Endothelial cell of umbilical vein (primary cell): ENCODE measurements at regions not wholly inside any gene's neighbourhood (a gene's known extent, or its start where the extent isn't known, plus 50 kb on each side); places are given as distances from the start of the nearest gene placed in this dataset.

Source experiments
- BruUV-seq: library from RNA; stranded (reverse); fragments of 400-500 nt; replicated peaks from 2 replicates; lab custom pipeline; 2021; lab: Mats Ljungman, UMichigan
- CTCF ChIA-PET: fragments of 300-600, 350-600 bp; sonication (Branson Sonifier 250); formaldehyde crosslinking; loops from one replicate; lab custom pipeline; 2021; ENCODE audit warnings: antibody characterized with exemption, inconsistent platforms; lab: Charles Lee
- POLR2A ChIA-PET: fragments of 300-600, 350-600 bp; sonication (Branson Sonifier 250); formaldehyde crosslinking; loops from one replicate; lab custom pipeline; 2021; ENCODE audit warnings: antibody characterized with exemption, inconsistent platforms; lab: Charles Lee
- DNase-seq: peaks from one replicate; pipeline ENCODE4 v3.0.0-alpha.2; 2011; ENCODE audit warnings: low read depth, low spot score
- FAIRE-seq: peaks from 2 replicates; lab custom pipeline; 2011; peaks lifted over from hg19 to GRCh38; lab: Jason Lieb, UNC
- H2AFZ ChIP-seq: 2 replicates; pipeline ENCODE4 v1.6.0; 2012; ENCODE audit warnings: low read depth, low read length, control low read depth, inconsistent platforms
- H3K27ac ChIP-seq: 2 replicates; pipeline ENCODE4 v1.5.1; 2011; ENCODE audit warnings: low read depth, mild to moderate bottlenecking, control low read depth, low read length, moderate library complexity; ENCODE audit not compliant: insufficient read depth
- H3K27me3 ChIP-seq, 2 experiments: 2 replicates each; pipeline versions ENCODE4 v1.6.0 to v1.6.1; 2011; ENCODE audit warnings: low read length in 2 of 2, mixed read lengths in 1 of 2; ENCODE audit not compliant: control insufficient read depth in 2 of 2, insufficient read depth in 2 of 2
- H3K36me3 ChIP-seq, 2 experiments: 2 replicates in 1 of 2; 3 replicates in 1 of 2; pipeline ENCODE4 v1.5.1; 2011; ENCODE audit warnings: low read length in 2 of 2, mild to moderate bottlenecking in 1 of 2, moderate library complexity in 1 of 2; ENCODE audit not compliant: control insufficient read depth in 2 of 2, insufficient read depth in 2 of 2; ENCODE audit errors: extremely low read depth in 1 of 2
- H3K4me1 ChIP-seq: 3 replicates; pipeline ENCODE4 v1.5.1; 2011; ENCODE audit warnings: mild to moderate bottlenecking, low read length; ENCODE audit not compliant: control insufficient read depth, insufficient read depth; ENCODE audit errors: extremely low read depth
- H3K4me2 ChIP-seq: 2 replicates; pipeline ENCODE4 v1.6.1; 2011; ENCODE audit warnings: low read length, control low read depth, mixed read lengths; ENCODE audit not compliant: insufficient read depth
- H3K4me3 ChIP-seq, 3 experiments: fragments of 200-600 bp in 1 of 3; sonication (generic), shearing (Covaris generic) in 1 of 3; replicated peaks in 1 of 3; 2 replicates each; pipeline ENCODE4 v1.5.1; 2011 to 2016; ENCODE audit warnings: control low read depth in 3 of 3, low read length in 3 of 3, mild to moderate bottlenecking in 2 of 3, inconsistent platforms in 1 of 3, low read depth in 1 of 3, moderate library complexity in 1 of 3; ENCODE audit not compliant: insufficient read depth in 1 of 3
- H3K79me2 ChIP-seq: 2 replicates; pipeline ENCODE4 v1.6.0; 2012; ENCODE audit warnings: low read length, inconsistent platforms; ENCODE audit not compliant: control insufficient read depth, insufficient read depth
- H3K9ac ChIP-seq: replicated peaks from 2 replicates; pipeline ENCODE3; 2011; ENCODE audit warnings: low read length, control low read depth; ENCODE audit not compliant: insufficient read depth; ENCODE audit errors: extremely low read depth
- H3K9me1 ChIP-seq: replicated peaks from 3 replicates; pipeline ENCODE4 v1.6.0; 2011; ENCODE audit warnings: mild to moderate bottlenecking, low read length; ENCODE audit not compliant: control insufficient read depth, insufficient read depth; ENCODE audit errors: extremely low read depth
- H3K9me3 ChIP-seq: replicated peaks from 2 replicates; pipeline ENCODE4 v1.5.1; 2012; ENCODE audit warnings: low read length, inconsistent platforms; ENCODE audit not compliant: control insufficient read depth, insufficient read depth
- H4K20me1 ChIP-seq: replicated peaks from 2 replicates; pipeline ENCODE3; 2011; ENCODE audit warnings: mild to moderate bottlenecking, low read length; ENCODE audit not compliant: control insufficient read depth, insufficient read depth; ENCODE audit errors: extremely low read depth
- EZH2 ChIP-seq: IDR thresholded peaks from 2 replicates; pipeline ENCODE4 v1.6.1; 2012; ENCODE audit warnings: borderline replicate concordance, low read depth, mild to moderate bottlenecking, moderate library complexity, low read length, inconsistent platforms; ENCODE audit not compliant: severe bottlenecking
- FOS ChIP-seq: IDR thresholded peaks from 2 replicates; pipeline ENCODE4 v1.6.1; 2011; ENCODE audit warnings: mild to moderate bottlenecking, low read length, moderate library complexity, borderline replicate concordance; ENCODE audit not compliant: insufficient read depth
- GATA2 ChIP-seq: IDR thresholded peaks from 2 replicates; pipeline ENCODE4 v1.7.0; 2011; ENCODE audit warnings: low read depth, mild to moderate bottlenecking, moderate library complexity, mixed read lengths, low read length; ENCODE audit not compliant: insufficient read length, insufficient read depth
- JUN ChIP-seq: IDR thresholded peaks from 2 replicates; pipeline ENCODE4 v1.6.1; 2011; ENCODE audit warnings: borderline replicate concordance, low read depth; ENCODE audit not compliant: insufficient read length, insufficient read depth
- MYC ChIP-seq: IDR thresholded peaks from one replicate; pipeline ENCODE4 v1.6.1; 2011; ENCODE audit warnings: mild to moderate bottlenecking, low read depth, low read length
- POLR2A ChIP-seq: IDR thresholded peaks from 2 replicates; pipeline ENCODE4 v1.6.1; 2012; ENCODE audit warnings: low read depth, mild to moderate bottlenecking, control low read depth, low read length
- POLR2AphosphoS5 ChIP-seq: IDR thresholded peaks from 2 replicates; pipeline ENCODE4 v1.6.1; 2012; ENCODE audit warnings: low read depth, mild to moderate bottlenecking, control low read depth, low read length, moderate library complexity; ENCODE audit not compliant: insufficient read depth
- dilution Hi-C: fragments of 300-500 bp; cut with MboI; formaldehyde crosslinking; loops from one replicate; pipeline ENCODE4 v1.15.0; 2019; ENCODE audit warnings: low sequenced_read_pairs; ENCODE audit not compliant: extremely low pct_ligation_motif_present
- intact Hi-C: fragments of 100-400 bp; cut with micrococcal nuclease; formaldehyde crosslinking; loops from one replicate; pipeline ENCODE4 v1.10.0; 2022
- TF ChIP-seq, protein P1 (sequence below): IDR thresholded peaks from 2 replicates; pipeline ENCODE4 v1.6.1; 2011; ENCODE audit not compliant: insufficient read depth, insufficient read length
- TF ChIP-seq, protein P2 (sequence below), 2 donors: IDR thresholded peaks; 1 replicate in 1 of 2; 2 replicates in 1 of 2; pipeline ENCODE4 v1.5.1; 2011; ENCODE audit warnings: low read length in 2 of 2, mild to moderate bottlenecking in 2 of 2, moderate library complexity in 2 of 2, control low read depth in 1 of 2, inconsistent platforms in 1 of 2, low read depth in 1 of 2; ENCODE audit not compliant: insufficient read depth in 1 of 2; ENCODE audit errors: extremely low read depth in 1 of 2

DNA sequence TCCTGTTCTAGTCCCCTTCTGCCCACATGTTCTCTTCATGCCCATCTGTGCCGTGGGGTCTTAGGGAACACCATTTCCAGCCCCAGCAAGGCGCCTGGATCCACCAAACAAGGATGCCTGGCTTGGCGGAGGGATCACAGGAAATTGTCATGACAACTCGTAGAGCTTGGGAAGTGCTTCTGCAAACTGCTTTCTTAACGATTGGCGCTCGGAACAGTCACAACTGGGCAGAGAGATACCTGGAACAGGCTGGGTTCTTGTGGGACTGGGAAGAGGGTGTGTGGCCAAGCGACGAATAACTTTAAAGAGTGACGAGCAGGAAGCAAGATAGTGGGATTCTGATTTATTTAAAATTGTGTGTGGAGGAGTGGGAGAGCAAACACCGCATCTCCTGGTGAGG, 329.8 kb downstream of the RPS6KC1 start:
- H3K4me3 ChIP-seq: no peak overlapping the region
- ChIA-PET POLR2A (no interaction called here), CTCF (no interaction called here)
- intact Hi-C loops: no loop called here
- FAIRE-seq (no peak), DNase-seq (no peak)
- no peaks in the 10 kb centered on the region for H3K79me2 ChIP-seq
- H4K20me1 ChIP-seq: no peaks in the 10 kb centered on the region
- no TSS peak for BruUV-seq
- H3K9me3 ChIP-seq: no peaks in the 10 kb centered on the region
- no peaks in the 10 kb centered on the region for H3K27me3 ChIP-seq
- H3K9me1 ChIP-seq: no peaks in the 10 kb centered on the region
- dilution Hi-C loops: no loop called here
- H3K4me2 ChIP-seq: no peak overlapping the region
- H2AFZ ChIP-seq: no peak overlapping the region
- TF ChIP-seq JUN (no peak), POLR2AphosphoS5 (no peak), FOS (no peak), MYC (no peak), EZH2 (no peak), POLR2A (no peak), GATA2 (no peak)
- TF ChIP-seq, protein P1, sequence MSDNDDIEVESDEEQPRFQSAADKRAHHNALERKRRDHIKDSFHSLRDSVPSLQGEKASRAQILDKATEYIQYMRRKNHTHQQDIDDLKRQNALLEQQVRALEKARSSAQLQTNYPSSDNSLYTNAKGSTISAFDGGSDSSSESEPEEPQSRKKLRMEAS: no peak
- TF ChIP-seq, protein P2, sequence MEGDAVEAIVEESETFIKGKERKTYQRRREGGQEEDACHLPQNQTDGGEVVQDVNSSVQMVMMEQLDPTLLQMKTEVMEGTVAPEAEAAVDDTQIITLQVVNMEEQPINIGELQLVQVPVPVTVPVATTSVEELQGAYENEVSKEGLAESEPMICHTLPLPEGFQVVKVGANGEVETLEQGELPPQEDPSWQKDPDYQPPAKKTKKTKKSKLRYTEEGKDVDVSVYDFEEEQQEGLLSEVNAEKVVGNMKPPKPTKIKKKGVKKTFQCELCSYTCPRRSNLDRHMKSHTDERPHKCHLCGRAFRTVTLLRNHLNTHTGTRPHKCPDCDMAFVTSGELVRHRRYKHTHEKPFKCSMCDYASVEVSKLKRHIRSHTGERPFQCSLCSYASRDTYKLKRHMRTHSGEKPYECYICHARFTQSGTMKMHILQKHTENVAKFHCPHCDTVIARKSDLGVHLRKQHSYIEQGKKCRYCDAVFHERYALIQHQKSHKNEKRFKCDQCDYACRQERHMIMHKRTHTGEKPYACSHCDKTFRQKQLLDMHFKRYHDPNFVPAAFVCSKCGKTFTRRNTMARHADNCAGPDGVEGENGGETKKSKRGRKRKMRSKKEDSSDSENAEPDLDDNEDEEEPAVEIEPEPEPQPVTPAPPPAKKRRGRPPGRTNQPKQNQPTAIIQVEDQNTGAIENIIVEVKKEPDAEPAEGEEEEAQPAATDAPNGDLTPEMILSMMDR (IDR thresholded peaks at IDR 0.05; ENCODE audit: extremely low read depth in 1 of 2, insufficient read depth in 1 of 2, low read depth in 1 of 2, low read length in 2 of 2): no peak
- no peaks in the 10 kb centered on the region for H3K4me1 ChIP-seq
- no peak overlapping the region for H3K27ac ChIP-seq
- H3K9ac ChIP-seq: no peak overlapping the region
- H3K36me3 ChIP-seq: no peaks in the 10 kb centered on the region
